GM12891 (cell line): ENCODE measurements at regions not wholly inside any gene's neighbourhood (a gene's known extent, or its start where the extent isn't known, plus 50 kb on each side); places are given as distances from the start of the nearest gene placed in this dataset.

Experiments used
- DNase-seq: peaks from one replicate; pipeline ENCODE4 v3.0.0; 2011; ENCODE audit warnings: low spot score; ENCODE audit not compliant: insufficient read length
- FAIRE-seq: peaks from 2 replicates; lab custom pipeline; 2011; peaks lifted over from hg19 to GRCh38; lab: Jason Lieb, UNC
- PAX5 ChIP-seq: IDR thresholded peaks from 2 replicates; pipeline ENCODE4 v1.6.1; 2011; ENCODE audit warnings: low read length, moderate library complexity, mild to moderate bottlenecking; ENCODE audit not compliant: insufficient read depth, severe bottlenecking
- POLR2A ChIP-seq: IDR thresholded peaks from 2 replicates; pipeline ENCODE4 v1.6.1; 2011; ENCODE audit warnings: low read depth, low read length, control low read depth
- POLR2AphosphoS5 ChIP-seq: IDR thresholded peaks from 2 replicates; pipeline ENCODE4 v1.6.1; 2011; ENCODE audit warnings: low read depth, low read length, control low read depth
- POU2F2 ChIP-seq: IDR thresholded peaks from 2 replicates; pipeline ENCODE4 v1.6.1; 2011; ENCODE audit warnings: low read depth, mild to moderate bottlenecking, control low read depth, low read length, moderate library complexity
- SPI1 ChIP-seq: IDR thresholded peaks from 2 replicates; pipeline ENCODE4 v1.6.1; 2011; ENCODE audit warnings: low read depth, low read length, control low read depth
- TAF1 ChIP-seq: IDR thresholded peaks from 2 replicates; pipeline ENCODE4 v1.6.1; 2011; ENCODE audit warnings: low read depth, low read length, control low read depth

DNA sequence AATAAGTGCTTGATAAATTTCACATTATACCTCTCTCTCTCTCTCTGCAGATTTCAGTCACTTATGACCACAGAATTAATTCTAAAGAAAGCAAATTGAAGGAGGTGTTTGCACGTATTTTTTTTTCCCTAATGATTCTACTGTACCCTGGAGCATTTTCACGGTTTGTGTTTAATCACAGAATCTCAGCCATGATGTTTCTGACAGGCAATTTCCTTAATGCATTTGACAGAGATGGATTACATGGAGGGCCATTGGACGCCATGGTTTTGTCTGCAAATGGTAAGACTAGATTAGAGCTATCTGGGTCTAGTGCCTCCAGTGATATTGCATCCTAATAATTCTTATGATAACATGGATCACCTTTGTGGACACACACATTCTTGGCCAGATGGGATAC lies 147.5 kb upstream of the RBFOX1 start:
- TF ChIP-seq PAX5 = no peak
- no peak for TF ChIP-seq TAF1
- no peak for TF ChIP-seq POU2F2
- no peak for TF ChIP-seq POLR2AphosphoS5
- no peak for TF ChIP-seq POLR2A
- TF ChIP-seq SPI1 = no peak
- DNase-seq (no peak), FAIRE-seq (no peak)

- no peak for FAIRE-seq
- DNase-seq = no peak
- TF ChIP-seq POLR2A = no peak
- no peak for TF ChIP-seq TAF1
- TF ChIP-seq SPI1 = no peak
- TF ChIP-seq POLR2AphosphoS5 = no peak
These were observed 148.9 kb upstream of the RBFOX1 start for GRCh38 chr16:7183768-7184167.

GRCh38 chr16:7182510-7183109 lies 150.0 kb upstream of the RBFOX1 start:
- FAIRE-seq (no peak), DNase-seq (no peak)
- TF ChIP-seq POLR2AphosphoS5 (no peak), POU2F2 (no peak), TAF1 (no peak), SPI1 (no peak), POLR2A (no peak), PAX5 (no peak)

- FAIRE-seq = no peak
- DNase-seq = no peak
- no peak for TF ChIP-seq POU2F2
These were observed 154.8 kb upstream of the RBFOX1 start for GRCh38 chr16:7177875-7178274.

DNA sequence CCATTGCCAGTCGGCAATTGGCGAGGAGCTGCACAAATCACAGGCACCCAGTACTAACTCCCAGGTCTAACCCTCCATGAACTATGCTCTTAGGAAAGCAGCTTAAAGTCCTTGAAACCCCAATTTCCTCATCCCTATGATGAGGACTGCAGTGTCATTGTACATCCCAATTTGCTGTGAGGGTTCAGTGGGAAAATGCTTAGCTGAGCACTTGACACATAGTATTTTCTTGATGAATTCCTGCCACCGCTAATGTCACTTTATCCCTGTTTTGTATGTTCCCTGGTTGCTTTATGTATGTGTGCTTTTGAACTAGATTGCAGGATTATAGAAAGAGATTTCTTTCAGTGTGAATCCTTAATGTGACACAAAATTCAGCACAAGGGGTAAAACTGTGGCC lies 161.5 kb upstream of the RBFOX1 start:
- FAIRE-seq (no peak), DNase-seq (no peak)

DNA sequence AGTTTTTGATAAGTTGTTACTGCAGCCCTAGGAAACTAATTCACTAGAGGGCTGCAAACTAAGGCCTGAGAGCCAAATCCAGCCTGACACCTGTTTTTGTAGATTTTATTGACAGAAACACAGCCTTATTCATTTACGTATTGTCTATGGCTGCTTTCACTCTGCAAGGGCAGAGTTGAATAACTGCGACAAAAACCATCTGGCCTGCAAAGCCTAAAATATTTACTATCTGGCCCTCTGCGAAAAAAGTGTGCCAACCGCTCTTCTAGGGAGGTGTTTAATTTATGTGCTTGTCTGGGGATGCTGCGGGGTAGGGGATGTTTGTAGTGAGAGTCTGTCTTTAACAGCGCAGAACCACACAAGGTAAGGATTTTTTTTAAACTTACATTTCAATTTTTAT lies 165.0 kb upstream of the RBFOX1 start:
- no peak for DNase-seq
- FAIRE-seq = no peak
- TF ChIP-seq POU2F2 (no peak), PAX5 (no peak), SPI1 (no peak), POLR2AphosphoS5 (no peak), TAF1 (no peak), POLR2A (no peak)

More for the DNA sequence above, 161.5 kb upstream of the RBFOX1 start:
- no peak for TF ChIP-seq POLR2A
- no peak for TF ChIP-seq POU2F2
- TF ChIP-seq TAF1 = no peak
- TF ChIP-seq POLR2AphosphoS5 = no peak
- TF ChIP-seq SPI1 = no peak
- TF ChIP-seq PAX5 = no peak

GRCh38 chr16:7161891-7162290 lies 170.8 kb upstream of the RBFOX1 start:
- DNase-seq (no peak), FAIRE-seq (no peak)

GRCh38 chr16:7160093-7160492 lies 172.6 kb upstream of the RBFOX1 start:
- no peak for TF ChIP-seq PAX5
- no peak for TF ChIP-seq TAF1
- TF ChIP-seq POLR2A = no peak
- TF ChIP-seq POLR2AphosphoS5 = no peak
- TF ChIP-seq POU2F2 = no peak
- TF ChIP-seq SPI1 = no peak
- DNase-seq (no peak), FAIRE-seq (no peak)

More at GRCh38 chr16:7161891-7162290, 170.8 kb upstream of the RBFOX1 start:
- TF ChIP-seq POLR2A (no peak), SPI1 (no peak), POLR2AphosphoS5 (no peak), POU2F2 (no peak), PAX5 (no peak), TAF1 (no peak)

DNA sequence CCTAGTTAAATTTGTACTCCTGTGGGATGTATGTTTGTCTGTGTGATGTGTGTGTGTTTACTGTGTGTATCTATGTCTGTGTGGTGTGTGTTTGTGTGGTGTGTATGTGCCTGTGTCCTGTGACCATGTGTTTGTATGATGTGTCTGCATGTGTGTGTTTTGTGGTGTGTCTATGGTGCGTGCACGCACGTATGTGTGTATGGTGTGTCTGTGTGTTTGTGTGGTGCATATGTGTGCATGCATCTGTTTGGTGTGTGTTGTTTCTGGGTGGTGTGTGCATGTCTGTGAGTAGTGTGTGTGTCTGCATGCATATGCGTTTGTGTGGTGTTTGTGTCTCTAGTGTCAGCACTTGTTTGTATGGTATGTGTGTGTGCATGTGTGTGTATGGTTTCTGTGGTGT lies 174.2 kb upstream of the RBFOX1 start:
- TF ChIP-seq PAX5 = no peak
- no peak for FAIRE-seq
- no peak for DNase-seq

DNA sequence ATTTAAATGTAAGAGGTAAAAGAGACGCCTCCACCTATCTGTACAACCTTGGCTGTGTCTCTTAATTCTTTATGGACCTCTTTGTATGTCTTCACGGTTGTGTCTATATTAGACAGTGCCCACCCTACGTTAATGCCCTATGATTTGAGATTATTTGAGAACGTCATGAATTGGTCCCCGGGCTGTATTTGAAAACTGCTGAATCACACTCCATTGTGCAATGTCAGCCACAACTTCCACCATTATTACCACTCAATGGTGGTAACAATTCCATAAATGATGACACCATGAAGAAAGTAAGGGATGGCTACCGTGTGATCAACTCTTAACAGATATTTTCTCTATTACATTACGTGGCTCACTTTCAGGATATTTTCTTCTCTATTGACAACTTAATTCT lies 182.4 kb upstream of the RBFOX1 start:
- DNase-seq = no peak
- FAIRE-seq = no peak
- TF ChIP-seq POU2F2 (no peak), TAF1 (no peak), SPI1 (no peak), PAX5 (no peak), POLR2A (no peak), POLR2AphosphoS5 (no peak)
